Left ventricle myocardium inferior (tissue), 1 donor: ENCODE measurements at regions not wholly inside any gene's neighbourhood (a gene's known extent, or its start where the extent isn't known, plus 50 kb on each side); places are given as distances from the start of the nearest gene placed in this dataset.
A peak's percentile ranks its signal among the peaks of the same experiment; 100 is the strongest.
"Not testable (repeated sequence)": the region's sequence is repeated elsewhere in the genome, so short reads cannot be mapped to it uniquely, and the experiment has no call there.

Experiments used
- DNase-seq: peaks from one replicate; pipeline ENCODE4 v3.0.0-alpha.2; 2020
- H3K27ac ChIP-seq: fragments of 200-600 bp; replicated peaks from 2 replicates; pipeline ENCODE4 v1.8.0; 2021
- H3K27me3 ChIP-seq: fragments of 200-600 bp; 2 replicates; pipeline ENCODE4 v1.8.0; 2021; ENCODE audit warnings: low read depth
- H3K36me3 ChIP-seq: fragments of 200-600 bp; 2 replicates; pipeline ENCODE4 v1.8.0; 2021
- H3K4me1 ChIP-seq: fragments of 200-600 bp; 2 replicates; pipeline ENCODE4 v1.8.0; 2021
- H3K4me3 ChIP-seq: fragments of 200-600 bp; 2 replicates; pipeline ENCODE4 v1.8.0; 2021; ENCODE audit warnings: mild to moderate bottlenecking, moderate library complexity
- H3K9me3 ChIP-seq: fragments of 200-600 bp; replicated peaks from 2 replicates; pipeline ENCODE4 v1.8.0; 2021
- CTCF ChIP-seq: fragments of 200-600 bp; IDR thresholded peaks from 2 replicates; pipeline ENCODE4 v1.8.0; 2021; ENCODE audit warnings: antibody characterized with exemption, mild to moderate bottlenecking, borderline replicate concordance
- intact Hi-C: fragments of 100-400 bp; cut with micrococcal nuclease; formaldehyde crosslinking; loops from one replicate; pipeline ENCODE4 v1.11.0; 2022
- donor health status: DM: no; HTN: yes; CAD: no; lungs with severe emphysema.

- peaks cover 15% of the 10 kb centered on the region for H3K4me1 ChIP-seq
- intact Hi-C loops, result loop anchor here (2.0 kb wide), 1 partner anchor 1114 kb away; no protein-coding TSS in a partner anchor
These were observed 120.9 kb upstream of the HS3ST2 start for GRCh38 chr16:22692916-22693637.

DNA sequence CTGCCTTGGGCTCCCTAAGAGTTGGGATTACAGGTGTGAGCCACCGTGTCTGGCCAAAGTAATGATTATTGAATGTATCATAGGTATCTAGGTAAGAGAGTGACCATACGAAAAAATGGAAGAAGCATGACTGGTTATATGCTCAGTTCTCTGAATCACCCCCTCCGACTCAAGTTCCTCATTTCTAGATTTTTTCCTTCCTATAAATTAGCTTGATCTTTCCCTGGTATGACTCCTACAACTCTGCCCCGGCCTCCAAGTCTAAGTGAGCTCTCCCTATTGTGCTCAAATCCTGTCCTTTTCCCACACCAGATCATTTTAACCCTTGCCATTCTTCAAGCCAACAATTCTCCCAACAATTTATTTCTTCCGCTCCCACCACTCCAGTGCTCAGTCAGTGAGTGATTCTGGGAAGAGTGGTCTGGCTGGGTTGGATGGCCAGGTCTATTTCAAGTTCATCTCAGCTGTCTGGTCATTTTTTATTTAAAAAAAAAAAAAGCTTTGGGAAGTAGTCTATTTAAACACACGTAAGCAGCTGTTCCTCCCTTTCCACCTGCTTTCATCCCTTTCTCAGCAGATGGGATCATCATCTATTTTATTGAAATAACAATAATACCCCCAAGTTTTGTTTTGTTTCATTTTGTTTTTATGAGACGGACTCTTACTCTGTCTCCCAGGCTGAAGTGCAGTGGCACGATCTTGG, 120.2 kb upstream of the HS3ST2 start:
- no peaks in the 10 kb centered on the region for H3K36me3 ChIP-seq
- TF ChIP-seq CTCF, result no peak
- DNase-seq, result no peak
- H3K4me3 ChIP-seq, result no peak overlapping the region
- H3K27ac ChIP-seq, result no peak overlapping the region
- peaks cover 12% of the 10 kb centered on the region for H3K9me3 ChIP-seq
- peaks cover 15% of the 10 kb centered on the region for H3K4me1 ChIP-seq
- H3K27me3 ChIP-seq, result no peaks in the 10 kb centered on the region
- intact Hi-C loops, result loop anchor here (2.0 kb wide), 1 partner anchor 1115 kb away; no protein-coding TSS in a partner anchor

More at GRCh38 chr16:22692916-22693637, 120.9 kb upstream of the HS3ST2 start:
- Histone ChIP-seq H3K27ac (no peak overlapping the region), H3K36me3 (no peaks in the 10 kb centered on the region), H3K4me3 (no peak overlapping the region), H3K27me3 (no peaks in the 10 kb centered on the region), H3K9me3 (peaks cover 12% of the 10 kb centered on the region)
- TF ChIP-seq CTCF, result no peak
- DNase-seq, result no peak

DNA sequence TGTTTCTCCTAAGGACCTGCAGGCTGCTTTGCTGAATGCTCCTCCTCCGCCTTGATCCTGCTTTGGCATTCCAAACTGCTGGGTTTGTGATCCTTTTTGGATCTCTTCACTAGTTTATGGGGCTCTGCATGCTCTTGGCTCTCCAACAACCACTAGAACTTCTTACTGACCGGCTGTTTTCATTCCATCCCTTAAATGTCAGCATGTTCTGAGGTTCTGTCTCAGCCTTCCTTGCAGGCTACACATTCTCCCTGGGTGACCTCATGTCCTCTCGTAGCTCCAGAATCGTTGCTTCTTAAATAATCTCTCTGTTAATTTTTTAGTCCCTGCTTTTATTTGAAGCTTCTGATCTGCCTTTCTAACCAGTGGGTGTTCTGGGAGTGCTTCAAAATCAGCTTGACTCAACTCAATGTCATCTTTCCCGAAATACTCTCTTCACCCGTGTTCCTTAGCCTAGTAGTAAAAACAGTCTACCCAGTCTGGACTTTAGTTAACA, 119.0 kb upstream of the HS3ST2 start:
- peaks cover 15% of the 10 kb centered on the region for H3K4me1 ChIP-seq
- no peaks in the 10 kb centered on the region for H3K36me3 ChIP-seq
- peak overlapping the region; percentile 63 for H3K27ac ChIP-seq
- H3K9me3 ChIP-seq, result peaks cover 4% of the 10 kb centered on the region
- TF ChIP-seq CTCF, result no peak
- intact Hi-C loops, result no loop called here
- no peak for DNase-seq
- no peak overlapping the region for H3K4me3 ChIP-seq
- H3K27me3 ChIP-seq, result no peaks in the 10 kb centered on the region

DNA sequence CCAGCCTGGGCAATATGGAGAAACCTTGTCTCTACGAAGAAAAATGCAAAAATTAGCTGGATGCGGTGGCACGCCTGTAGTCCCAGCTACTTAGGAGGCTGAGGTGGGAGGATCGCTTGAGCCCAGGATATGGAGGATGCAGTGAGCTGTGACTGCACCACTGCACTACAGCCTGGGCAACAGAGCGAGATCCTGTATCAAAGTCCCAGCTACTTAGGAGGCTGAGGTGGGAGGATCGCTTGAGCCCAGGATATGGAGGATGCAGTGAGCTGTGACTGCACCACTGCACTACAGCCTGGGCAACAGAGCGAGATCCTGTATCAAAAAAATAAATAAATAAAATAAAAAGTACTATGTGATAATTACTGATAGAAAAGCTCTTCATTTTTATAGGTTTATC, 118.2 kb upstream of the HS3ST2 start:
- DNase-seq, H3K27me3 ChIP-seq, intact Hi-C loops, H3K9me3 ChIP-seq, H3K36me3 ChIP-seq, H3K4me3 ChIP-seq: not testable (repeated sequence)
- peak overlapping the region; percentile 63 for H3K27ac ChIP-seq
- peaks cover 15% of the 10 kb centered on the region for H3K4me1 ChIP-seq

- Histone ChIP-seq H3K4me3 (no peak overlapping the region), H3K4me1 (peaks cover 13% of the 10 kb centered on the region), H3K36me3 (no peaks in the 10 kb centered on the region), H3K9me3 (no peaks in the 10 kb centered on the region), H3K27me3 (peaks cover 32% of the 10 kb centered on the region), H3K27ac (no peak overlapping the region)
- no peak for TF ChIP-seq CTCF
- DNase-seq, result no peak
- intact Hi-C loops, result no loop called here
These were observed 114.6 kb upstream of the HS3ST2 start for GRCh38 chr16:22699356-22699755.

- no peak for DNase-seq
- H3K27me3 ChIP-seq, result peaks cover 36% of the 10 kb centered on the region
- no peak overlapping the region for H3K4me3 ChIP-seq
- no peak overlapping the region for H3K27ac ChIP-seq
- no peaks in the 10 kb centered on the region for H3K36me3 ChIP-seq
- no peaks in the 10 kb centered on the region for H3K4me1 ChIP-seq
- no peak for TF ChIP-seq CTCF
- peaks cover 2% of the 10 kb centered on the region for H3K9me3 ChIP-seq
- intact Hi-C loops, result no loop called here
These were observed 108.2 kb upstream of the HS3ST2 start for GRCh38 chr16:22705799-22706198.
